ENCODE measurements at regions not wholly inside any gene's neighbourhood (a gene's known extent, or its start where the extent isn't known, plus 50 kb on each side); places are given as distances from the start of the nearest gene placed in this dataset.

DNA sequence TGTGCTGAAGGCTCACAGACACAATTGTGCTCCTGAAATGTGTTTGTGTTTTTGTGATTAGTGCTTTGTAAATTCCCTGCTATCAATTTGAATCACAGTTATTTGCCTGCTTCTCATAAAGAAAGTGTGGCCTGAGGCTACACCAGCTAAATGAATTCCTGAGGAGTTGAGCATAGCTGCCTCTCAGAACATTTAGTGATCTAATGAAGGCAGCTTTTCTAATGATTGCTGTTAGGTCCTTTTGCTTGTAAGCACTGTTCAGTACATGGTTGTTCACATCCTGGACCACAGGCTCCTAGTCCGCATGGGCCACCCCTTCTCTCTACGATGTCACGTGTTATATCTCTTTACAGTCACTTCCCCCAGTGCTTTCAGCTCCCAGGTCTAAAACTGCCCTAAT lies 238.2 kb downstream of the B3GLCT start:
- TF ChIP-seq, protein P1, sequence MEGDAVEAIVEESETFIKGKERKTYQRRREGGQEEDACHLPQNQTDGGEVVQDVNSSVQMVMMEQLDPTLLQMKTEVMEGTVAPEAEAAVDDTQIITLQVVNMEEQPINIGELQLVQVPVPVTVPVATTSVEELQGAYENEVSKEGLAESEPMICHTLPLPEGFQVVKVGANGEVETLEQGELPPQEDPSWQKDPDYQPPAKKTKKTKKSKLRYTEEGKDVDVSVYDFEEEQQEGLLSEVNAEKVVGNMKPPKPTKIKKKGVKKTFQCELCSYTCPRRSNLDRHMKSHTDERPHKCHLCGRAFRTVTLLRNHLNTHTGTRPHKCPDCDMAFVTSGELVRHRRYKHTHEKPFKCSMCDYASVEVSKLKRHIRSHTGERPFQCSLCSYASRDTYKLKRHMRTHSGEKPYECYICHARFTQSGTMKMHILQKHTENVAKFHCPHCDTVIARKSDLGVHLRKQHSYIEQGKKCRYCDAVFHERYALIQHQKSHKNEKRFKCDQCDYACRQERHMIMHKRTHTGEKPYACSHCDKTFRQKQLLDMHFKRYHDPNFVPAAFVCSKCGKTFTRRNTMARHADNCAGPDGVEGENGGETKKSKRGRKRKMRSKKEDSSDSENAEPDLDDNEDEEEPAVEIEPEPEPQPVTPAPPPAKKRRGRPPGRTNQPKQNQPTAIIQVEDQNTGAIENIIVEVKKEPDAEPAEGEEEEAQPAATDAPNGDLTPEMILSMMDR (optimal IDR thresholded peaks at IDR 0.05 in 1 of 3, IDR thresholded peaks at IDR 0.05 in 1 of 3, conservative IDR thresholded peaks at IDR 0.05 in 1 of 3; ENCODE audit: extremely low read depth in 1 of 3, insufficient read depth in 2 of 3, low read length in 3 of 3), result no peak
- no peak for TF ChIP-seq EZH2 (IDR thresholded peaks at IDR 0.05; ENCODE audit: low read length)

Data from keratinocyte (primary cell).